ENCODE measurements at regions not wholly inside any gene's neighbourhood (a gene's known extent, or its start where the extent isn't known, plus 50 kb on each side); places are given as distances from the start of the nearest gene placed in this dataset.
"Not testable (repeated sequence)": the region's sequence is repeated elsewhere in the genome, so short reads cannot be mapped to it uniquely, and the experiment has no call there.

- DNase-seq (ENCODE audit: low read depth), result no peak
Observed at GRCh38 chr6:149239573-149240209, 77.8 kb upstream of the TAB2 start.

GRCh38 chr6:149242883-149243282 lies 74.6 kb upstream of the TAB2 start:
- no peak for DNase-seq (ENCODE audit: low read depth)

- no peak for DNase-seq (ENCODE audit: low read depth)
Observed at GRCh38 chr6:149244105-149244504, 73.4 kb upstream of the TAB2 start.

- DNase-seq (ENCODE audit: low read depth), result no peak
Observed at GRCh38 chr6:149246691-149247384, 70.7 kb upstream of the TAB2 start.

GRCh38 chr6:149247385-149247763 lies 70.1 kb upstream of the TAB2 start:
- DNase-seq (ENCODE audit: low read depth), result no peak

- DNase-seq (ENCODE audit: low read depth), result not testable (repeated sequence)
Observed at GRCh38 chr6:149248263-149248662, 69.2 kb upstream of the TAB2 start.

GRCh38 chr6:149248693-149249369 lies 68.7 kb upstream of the TAB2 start:
- no peak for DNase-seq (ENCODE audit: low read depth)

- DNase-seq (ENCODE audit: low read depth), result no peak
Observed at GRCh38 chr6:149249370-149250357, 67.8 kb upstream of the TAB2 start.

GRCh38 chr6:149250951-149251350 lies 66.6 kb upstream of the TAB2 start:
- no peak for DNase-seq (ENCODE audit: low read depth)

GRCh38 chr6:149252622-149253021 lies 64.9 kb upstream of the TAB2 start:
- no peak for DNase-seq (ENCODE audit: low read depth)

GRCh38 chr6:149254253-149254652 lies 63.3 kb upstream of the TAB2 start:
- DNase-seq (ENCODE audit: low read depth), result no peak

GRCh38 chr6:149259753-149260152 lies 57.8 kb upstream of the TAB2 start:
- DNase-seq (ENCODE audit: low read depth), result no peak

GRCh38 chr6:149260214-149260874 lies 57.2 kb upstream of the TAB2 start:
- no peak for DNase-seq (ENCODE audit: low read depth)

GRCh38 chr6:149261364-149262040 lies 56.0 kb upstream of the TAB2 start:
- DNase-seq (ENCODE audit: low read depth), result no peak

- no peak for DNase-seq (ENCODE audit: low read depth)
Observed at GRCh38 chr6:149263321-149263720, 54.2 kb upstream of the TAB2 start.

GRCh38 chr6:149264629-149265028 lies 52.9 kb upstream of the TAB2 start:
- no peak for DNase-seq (ENCODE audit: low read depth)

- no peak for DNase-seq (ENCODE audit: low read depth)
Observed at GRCh38 chr6:149265945-149266344, 51.6 kb upstream of the TAB2 start.

GRCh38 chr6:149266659-149267058 lies 50.9 kb upstream of the TAB2 start:
- DNase-seq (ENCODE audit: low read depth), result no peak

GRCh38 chr6:149267072-149267471 lies 50.4 kb upstream of the TAB2 start:
- DNase-seq (ENCODE audit: low read depth), result no peak

GRCh38 chr6:149267513-149268043 lies 49.9 kb upstream of the TAB2 start:
- no peak for DNase-seq (ENCODE audit: low read depth)

All from non-pigmented ciliary epithelial cell (primary cell).